GM03348 (cell line): ENCODE measurements at regions not wholly inside any gene's neighbourhood (a gene's known extent, or its start where the extent isn't known, plus 50 kb on each side); places are given as distances from the start of the nearest gene placed in this dataset.
"Not testable (repeated sequence)": the region's sequence is repeated elsewhere in the genome, so short reads cannot be mapped to it uniquely, and the experiment has no call there.

Source experiments
- DNase-seq: peaks from one replicate; pipeline ENCODE4 v3.0.0; 2012; ENCODE audit warnings: low spot score

- DNase-seq = no peak
Observed at GRCh38 chr22:47627556-47628253, 865.3 kb downstream of the TBC1D22A start.

GRCh38 chr22:47626428-47627390 is 864.3 kb downstream of the TBC1D22A start:
- DNase-seq = no peak

GRCh38 chr22:47625531-47626427 is 863.3 kb downstream of the TBC1D22A start:
- no peak for DNase-seq

- no peak for DNase-seq
Observed at GRCh38 chr22:47625013-47625385, 862.5 kb downstream of the TBC1D22A start.

- no peak for DNase-seq
Observed at GRCh38 chr22:47624252-47625012, 862.0 kb downstream of the TBC1D22A start.

- DNase-seq = no peak
Observed at GRCh38 chr22:47623763-47624148, 861.3 kb downstream of the TBC1D22A start.

GRCh38 chr22:47623066-47623762 is 860.8 kb downstream of the TBC1D22A start:
- no peak for DNase-seq

- DNase-seq = no peak
Observed at GRCh38 chr22:47622541-47622940, 860.1 kb downstream of the TBC1D22A start.

- DNase-seq = no peak
Observed at GRCh38 chr22:47621253-47621652, 858.8 kb downstream of the TBC1D22A start.

- no peak for DNase-seq
Observed at GRCh38 chr22:47620391-47620790, 857.9 kb downstream of the TBC1D22A start.

GRCh38 chr22:47619631-47620030 is 857.2 kb downstream of the TBC1D22A start:
- no peak for DNase-seq

GRCh38 chr22:47618180-47619010 is 855.9 kb downstream of the TBC1D22A start:
- no peak for DNase-seq

- no peak for DNase-seq
Observed at GRCh38 chr22:47617186-47617585, 854.7 kb downstream of the TBC1D22A start.

- no peak for DNase-seq
Observed at GRCh38 chr22:47616396-47617020, 854.1 kb downstream of the TBC1D22A start.

GRCh38 chr22:47615051-47615450 is 852.6 kb downstream of the TBC1D22A start:
- DNase-seq = no peak

GRCh38 chr22:47613606-47614350 is 851.3 kb downstream of the TBC1D22A start:
- DNase-seq = no peak

- not testable (repeated sequence) for DNase-seq
Observed at GRCh38 chr22:47613181-47613580, 850.7 kb downstream of the TBC1D22A start.

- no peak for DNase-seq
Observed at GRCh38 chr22:47612311-47612910, 850.0 kb downstream of the TBC1D22A start.
